Kidney epithelial cell (primary cell): ENCODE measurements at regions not wholly inside any gene's neighbourhood (a gene's known extent, or its start where the extent isn't known, plus 50 kb on each side); places are given as distances from the start of the nearest gene placed in this dataset.

ENCODE experiments used
- DNase-seq: peaks from one replicate; pipeline ENCODE4 v3.0.0-alpha.2; 2010; ENCODE audit warnings: low read depth
- H3K27me3 ChIP-seq: 2 replicates; pipeline ENCODE4 v1.6.0; 2011; ENCODE audit warnings: low read length; ENCODE audit not compliant: control insufficient read depth, insufficient read depth
- H3K36me3 ChIP-seq: 2 replicates; pipeline ENCODE4 v1.5.1; 2011; ENCODE audit warnings: low read length; ENCODE audit not compliant: control insufficient read depth, insufficient read depth
- H3K4me3 ChIP-seq: 2 replicates; pipeline ENCODE4 v1.5.1; 2011; ENCODE audit warnings: low read depth, mild to moderate bottlenecking, control low read depth, low read length
- CTCF ChIP-seq: IDR thresholded peaks from 2 replicates; pipeline ENCODE4 v1.5.1; 2011; ENCODE audit warnings: mild to moderate bottlenecking, moderate library complexity, low read length, control low read depth, inconsistent platforms; ENCODE audit not compliant: insufficient read depth, poor library complexity, severe bottlenecking

GRCh38 chr11:116242006-116242405 is 530.8 kb downstream of the BUD13 start:
- no peak for DNase-seq
- no peak overlapping the region for H3K4me3 ChIP-seq
- no peaks in the 10 kb centered on the region for H3K27me3 ChIP-seq
- TF ChIP-seq CTCF: no peak
- H3K36me3 ChIP-seq: no peaks in the 10 kb centered on the region

GRCh38 chr11:116240710-116241109 is 532.1 kb downstream of the BUD13 start:
- no peak for DNase-seq
- Histone ChIP-seq H3K4me3 (no peak overlapping the region), H3K36me3 (no peaks in the 10 kb centered on the region), H3K27me3 (no peaks in the 10 kb centered on the region)
- no peak for TF ChIP-seq CTCF

- H3K4me3 ChIP-seq: no peak overlapping the region
- no peak for DNase-seq
- no peak for TF ChIP-seq CTCF
- no peaks in the 10 kb centered on the region for H3K36me3 ChIP-seq
- peaks cover 3% of the 10 kb centered on the region for H3K27me3 ChIP-seq
These were observed 533.5 kb downstream of the BUD13 start for GRCh38 chr11:116239247-116239646.

GRCh38 chr11:116234989-116235568 is 537.7 kb downstream of the BUD13 start:
- no peaks in the 10 kb centered on the region for H3K36me3 ChIP-seq
- TF ChIP-seq CTCF: no peak
- no peak for DNase-seq
- no peak overlapping the region for H3K4me3 ChIP-seq
- peaks cover 3% of the 10 kb centered on the region for H3K27me3 ChIP-seq

GRCh38 chr11:116233561-116233960 is 539.2 kb downstream of the BUD13 start:
- TF ChIP-seq CTCF: no peak
- DNase-seq: peak; percentile 65
- no peaks in the 10 kb centered on the region for H3K36me3 ChIP-seq
- H3K27me3 ChIP-seq: peaks cover 3% of the 10 kb centered on the region
- H3K4me3 ChIP-seq: no peak overlapping the region

- DNase-seq: peak; percentile 49
- H3K4me3 ChIP-seq: no peak overlapping the region
- H3K27me3 ChIP-seq: peaks cover 3% of the 10 kb centered on the region
- TF ChIP-seq CTCF: no peak
- H3K36me3 ChIP-seq: no peaks in the 10 kb centered on the region
These were observed 540.4 kb downstream of the BUD13 start for GRCh38 chr11:116232364-116232828.
